H9 (cell line): ENCODE measurements at regions not wholly inside any gene's neighbourhood (a gene's known extent, or its start where the extent isn't known, plus 50 kb on each side); places are given as distances from the start of the nearest gene placed in this dataset.

ENCODE experiments used
- DNase-seq: peaks from one replicate; pipeline ENCODE4 v3.0.0-alpha.2; 2017
- H2AFZ ChIP-seq: one replicate; pipeline ENCODE4 v1.6.1; 2013; ENCODE audit warnings: mild to moderate bottlenecking, low read length, control low read depth, moderate library complexity
- H2AK5ac ChIP-seq: 2 replicates; pipeline ENCODE4 v1.6.1; 2013; ENCODE audit warnings: low read length, control low read depth, mixed read lengths; ENCODE audit not compliant: insufficient read length
- H2BK120ac ChIP-seq: one replicate; pipeline ENCODE4 v1.6.1; 2013; ENCODE audit warnings: low read depth, mild to moderate bottlenecking, low read length, control low read depth, inconsistent platforms; ENCODE audit not compliant: poor library complexity, severe bottlenecking
- H2BK12ac ChIP-seq: 2 replicates; pipeline ENCODE4 v1.6.1; 2013; ENCODE audit warnings: low read length, control low read depth, mixed read lengths, low read depth; ENCODE audit not compliant: insufficient read length
- H2BK15ac ChIP-seq: 2 replicates; pipeline ENCODE4 v1.6.1; 2013; ENCODE audit warnings: low read depth, low read length, control low read depth
- H2BK20ac ChIP-seq: one replicate; pipeline ENCODE4 v1.6.1; 2013; ENCODE audit warnings: low read depth, mild to moderate bottlenecking, low read length, control low read depth, inconsistent platforms; ENCODE audit not compliant: poor library complexity, severe bottlenecking
- H2BK5ac ChIP-seq: 2 replicates; pipeline ENCODE4 v1.6.1; 2013; ENCODE audit warnings: low read length, control low read depth, mixed read lengths; ENCODE audit not compliant: insufficient read length
- H3K14ac ChIP-seq: 2 replicates; pipeline ENCODE4 v1.6.1; 2013; ENCODE audit warnings: low read length, control low read depth; ENCODE audit not compliant: insufficient read depth
- H3K18ac ChIP-seq: 2 replicates; pipeline ENCODE4 v1.6.1; 2013; ENCODE audit warnings: low read depth, mild to moderate bottlenecking, mixed read lengths, low read length, control low read depth; ENCODE audit not compliant: insufficient read length
- H3K23ac ChIP-seq: 2 replicates; pipeline ENCODE4 v1.6.1; 2013; ENCODE audit warnings: low read length, control low read depth, mixed read lengths, low read depth; ENCODE audit not compliant: insufficient read length
- H3K23me2 ChIP-seq: 2 replicates; pipeline ENCODE4 v1.6.1; 2013; ENCODE audit warnings: low read depth, mild to moderate bottlenecking, mixed read lengths, low read length, control low read depth; ENCODE audit not compliant: insufficient read length, poor library complexity, severe bottlenecking
- H3K27ac ChIP-seq: 2 replicates; pipeline ENCODE4 v1.5.1; 2013; ENCODE audit warnings: low read length, control low read depth, mixed read lengths, low read depth; ENCODE audit not compliant: insufficient read length
- H3K27me3 ChIP-seq: 2 replicates; pipeline ENCODE4 v1.6.1; 2013; ENCODE audit warnings: low read length, control low read depth, inconsistent platforms; ENCODE audit not compliant: insufficient read depth
- H3K4ac ChIP-seq: 2 replicates; pipeline ENCODE4 v1.6.1; 2013; ENCODE audit warnings: low read depth, mild to moderate bottlenecking, control low read depth, inconsistent platforms, low read length, moderate library complexity
- H3K4me1 ChIP-seq: 2 replicates; pipeline ENCODE4 v1.6.1; 2013; ENCODE audit warnings: low read length, control low read depth, inconsistent platforms; ENCODE audit not compliant: insufficient read depth
- H3K4me2 ChIP-seq: 2 replicates; pipeline ENCODE4 v1.6.1; 2013; ENCODE audit warnings: low read length, control low read depth, mixed read lengths; ENCODE audit not compliant: insufficient read length, insufficient read depth
- H3K56ac ChIP-seq: 2 replicates; pipeline ENCODE4 v1.6.1; 2013; ENCODE audit warnings: low read depth, mild to moderate bottlenecking, mixed read lengths, low read length, control low read depth; ENCODE audit not compliant: insufficient read length
- H3K79me1 ChIP-seq: 2 replicates; pipeline ENCODE4 v1.6.1; 2013; ENCODE audit warnings: low read depth, mild to moderate bottlenecking, moderate library complexity, low read length, control low read depth, inconsistent platforms; ENCODE audit not compliant: insufficient read depth, poor library complexity, severe bottlenecking
- H3K79me2 ChIP-seq: 2 replicates; pipeline ENCODE4 v1.6.1; 2013; ENCODE audit warnings: low read length, control low read depth, inconsistent platforms; ENCODE audit not compliant: insufficient read depth
- H3K9ac ChIP-seq: 2 replicates; pipeline ENCODE4 v1.6.1; 2013; ENCODE audit warnings: low read length, control low read depth, mixed read lengths; ENCODE audit not compliant: insufficient read length; ENCODE audit errors: extremely low read depth
- H3K9me3 ChIP-seq: one replicate; pipeline ENCODE4 v1.6.1; 2013; ENCODE audit warnings: low read depth, low read length, inconsistent platforms; ENCODE audit not compliant: control insufficient read depth
- H3T11ph ChIP-seq: one replicate; pipeline ENCODE4 v1.6.1; 2013; ENCODE audit warnings: mild to moderate bottlenecking, low read length, control low read depth, inconsistent platforms
- H4K20me1 ChIP-seq: one replicate; pipeline ENCODE4 v1.6.1; 2013; ENCODE audit not compliant: control insufficient read depth, insufficient read length, insufficient read depth
- H4K5ac ChIP-seq: 2 replicates; pipeline ENCODE4 v1.6.1; 2013; ENCODE audit warnings: low read depth, mild to moderate bottlenecking, mixed read lengths, low read length, control low read depth; ENCODE audit not compliant: insufficient read length
- H4K8ac ChIP-seq: replicated peaks from 2 replicates; pipeline ENCODE4 v1.6.1; 2013; ENCODE audit warnings: low read length, control low read depth, mixed read lengths, low read depth; ENCODE audit not compliant: insufficient read length
- H4K91ac ChIP-seq: 2 replicates; pipeline ENCODE4 v1.6.1; 2013; ENCODE audit warnings: low read depth, mild to moderate bottlenecking, moderate library complexity, mixed read lengths, low read length, control low read depth; ENCODE audit not compliant: insufficient read length
- H3K27ac Mint-ChIP-seq, 3 experiments: 2 replicates in 2 of 3; 3 replicates in 1 of 3; pipeline ENCODE4 v1.8.0; 2020 to 2021; ENCODE audit warnings: mixed read lengths in 3 of 3, mild to moderate bottlenecking in 1 of 3, moderate library complexity in 1 of 3
- H3K27me3 Mint-ChIP-seq: 2 replicates; pipeline ENCODE4 v1.8.0; 2021; ENCODE audit warnings: low read depth, mild to moderate bottlenecking, moderate library complexity, mixed read lengths
- H3K36me3 Mint-ChIP-seq, 3 experiments: 2 replicates in 2 of 3; 3 replicates in 1 of 3; pipeline ENCODE4 v1.8.0; 2020 to 2021; ENCODE audit warnings: low read depth in 3 of 3, mixed read lengths in 3 of 3; ENCODE audit not compliant: insufficient read depth in 1 of 3
- H3K4me1 Mint-ChIP-seq, 2 experiments: 2 replicates each; pipeline ENCODE4 v1.8.0; 2020; ENCODE audit warnings: mixed read lengths in 2 of 2
- H3K4me3 Mint-ChIP-seq, 2 experiments: 2 replicates in 1 of 2; 3 replicates in 1 of 2; pipeline ENCODE4 v1.8.0; 2020 to 2021; ENCODE audit warnings: mild to moderate bottlenecking in 2 of 2, mixed read lengths in 2 of 2, moderate library complexity in 1 of 2
- H3K9me3 Mint-ChIP-seq, 2 experiments: 2 replicates in 1 of 2; 3 replicates in 1 of 2; pipeline ENCODE4 v1.8.0; 2020; ENCODE audit warnings: mild to moderate bottlenecking in 2 of 2, mixed read lengths in 2 of 2, moderate library complexity in 1 of 2
- CTCF ChIP-seq: fragments of 200-600 bp; sonication (generic); conservative IDR thresholded peaks from 3 replicates; pipeline ENCODE4 v1.8.0; 2021; ENCODE audit warnings: antibody characterized with exemption, mild to moderate bottlenecking
- WGBS: extraction: QIAGEN DNeasy Blood & Tissue Kit; methylation state at CpG from one replicate; pipeline ENCODE4 v1.1.7; 2013; ENCODE audit warnings: missing lambda C conversion rate, low lambda C conversion rate, mixed read lengths; ENCODE audit not compliant: insufficient read length; ENCODE audit errors: extremely low coverage; 5-methylcytosine and 5-hydroxymethylcytosine counted together

- Mint-ChIP-seq H3K9me3 (no peaks in the 10 kb centered on the region; a peak in 1 of 5 replicates), H3K27ac (no peak overlapping the region), H3K27me3 (no peaks in the 10 kb centered on the region), H3K4me3 (no peak overlapping the region), H3K36me3 (peaks cover 0 to 2% (median 0%) of the 10 kb centered on the region in 3 experiments; a peak in 2 of 7 replicates), H3K4me1 (peaks cover 7 to 14% of the 10 kb centered on the region in 2 experiments)
- Histone ChIP-seq H3K27me3 (no peaks in the 10 kb centered on the region), H3K27ac (no peak overlapping the region), H3K4me1 (no peaks in the 10 kb centered on the region), H3K56ac (no peak overlapping the region), H3K9ac (no peak overlapping the region), H3K4me2 (no peak overlapping the region), H2BK12ac (no peak overlapping the region), H3K23ac (no peak overlapping the region), H4K20me1 (no peaks in the 10 kb centered on the region), H4K5ac (no peak overlapping the region), H3K4ac (no peak overlapping the region), H3K79me2 (no peaks in the 10 kb centered on the region), H3K14ac (no peak overlapping the region), H4K8ac (no peak overlapping the region), H4K91ac (no peak overlapping the region), H2BK120ac (no peak overlapping the region), H3T11ph (no peak overlapping the region), H2BK15ac (no peak overlapping the region), H2BK5ac (no peak overlapping the region), H3K23me2 (no peaks in the 10 kb centered on the region), H3K79me1 (no peaks in the 10 kb centered on the region), H2BK20ac (no peak overlapping the region), H3K18ac (no peak overlapping the region), H2AFZ (no peak overlapping the region), H2AK5ac (no peak overlapping the region), H3K9me3 (no peaks in the 10 kb centered on the region)
- no peak for TF ChIP-seq CTCF
- WGBS, result no CpG with 5 or more reads among the region's 15 CpGs
- no peak for DNase-seq
These were observed 151.0 kb downstream of the C4orf33 start for GRCh38 chr4:129246910-129247461.
